Effector CD4-positive, alpha-beta T cell (primary cell): ENCODE measurements at regions not wholly inside any gene's neighbourhood (a gene's known extent, or its start where the extent isn't known, plus 50 kb on each side); places are given as distances from the start of the nearest gene placed in this dataset.

Source experiments
- DNase-seq: peaks from one replicate; pipeline ENCODE4 v3.0.0-alpha.2; 2020

GRCh38 chr6:133632206-133632605 lies 256.7 kb upstream of the TCF21 start:
- no peak for DNase-seq

GRCh38 chr6:133632906-133633305 lies 256.0 kb upstream of the TCF21 start:
- DNase-seq, result no peak

- no peak for DNase-seq
Measured at GRCh38 chr6:133634474-133634873, 254.4 kb upstream of the TCF21 start.

- DNase-seq, result no peak
Measured at GRCh38 chr6:133635447-133635846, 253.5 kb upstream of the TCF21 start.

GRCh38 chr6:133637436-133637835 lies 251.5 kb upstream of the TCF21 start:
- DNase-seq, result no peak

GRCh38 chr6:133637874-133638273 lies 251.0 kb upstream of the TCF21 start:
- no peak for DNase-seq

- DNase-seq, result no peak
Measured at GRCh38 chr6:133641104-133641503, 247.8 kb upstream of the TCF21 start.

- no peak for DNase-seq
Measured at GRCh38 chr6:133644548-133644891, 244.4 kb upstream of the TCF21 start.

GRCh38 chr6:133644892-133645619 lies 243.9 kb upstream of the TCF21 start:
- no peak for DNase-seq

GRCh38 chr6:133645966-133646740 lies 242.8 kb upstream of the TCF21 start:
- DNase-seq, result no peak

- DNase-seq, result no peak
Measured at GRCh38 chr6:133648581-133648980, 240.3 kb upstream of the TCF21 start.

GRCh38 chr6:133671376-133671775 lies 217.5 kb upstream of the TCF21 start:
- no peak for DNase-seq

- no peak for DNase-seq
Measured at GRCh38 chr6:133673056-133673455, 215.9 kb upstream of the TCF21 start.

- DNase-seq, result no peak
Measured at GRCh38 chr6:133674661-133675060, 214.3 kb upstream of the TCF21 start.

- DNase-seq, result no peak
Measured at GRCh38 chr6:133680994-133681393, 207.9 kb upstream of the TCF21 start.

- no peak for DNase-seq
Measured at GRCh38 chr6:133681891-133682290, 207.0 kb upstream of the TCF21 start.

- DNase-seq, result no peak
Measured at GRCh38 chr6:133682506-133683307, 206.2 kb upstream of the TCF21 start.

- DNase-seq, result no peak
Measured at GRCh38 chr6:133683308-133683580, 205.7 kb upstream of the TCF21 start.

GRCh38 chr6:133683606-133684005 lies 205.3 kb upstream of the TCF21 start:
- DNase-seq, result no peak

- DNase-seq, result no peak
Measured at GRCh38 chr6:133688705-133689492, 200.0 kb upstream of the TCF21 start.

- DNase-seq, result no peak
Measured at GRCh38 chr6:133689863-133690262, 199.1 kb upstream of the TCF21 start.

- DNase-seq, result no peak
Measured at GRCh38 chr6:133693565-133693964, 195.3 kb upstream of the TCF21 start.

GRCh38 chr6:133697185-133697584 lies 191.7 kb upstream of the TCF21 start:
- DNase-seq, result no peak
